Right lobe of liver (tissue), 6 donors: ENCODE measurements at regions not wholly inside any gene's neighbourhood (a gene's known extent, or its start where the extent isn't known, plus 50 kb on each side); places are given as distances from the start of the nearest gene placed in this dataset.

Experiments used
- ATAC-seq, 4 donors: fragments of 200-7000 bp; cut with Tn5 transposase; one replicate each; pipeline ENCODE4 v1.9.1; 2020; ENCODE audit warnings: mild to moderate bottlenecking in 4 of 4, moderate library complexity in 4 of 4
- DNase-seq, 3 donors: peaks; one replicate each; pipeline ENCODE4 v3.0.0-alpha.2; 2020
- H3K27ac ChIP-seq, 3 donors: fragments of 200-600 bp; one replicate each; pipeline ENCODE4 v1.8.0; 2022
- H3K27me3 ChIP-seq, 2 donors: fragments of 200-600 bp; one replicate each; pipeline ENCODE4 v1.8.0; 2022
- H3K36me3 ChIP-seq, 4 donors: fragments of 200-600 bp; sonication (generic) in 1 of 4; one replicate each; pipeline versions ENCODE4 v1.5.1 to v1.8.0; 2017 to 2022; ENCODE audit warnings: control low read depth in 1 of 4
- H3K4me1 ChIP-seq, 4 donors: fragments of 200-600 bp; sonication (generic) in 1 of 4; one replicate each; pipeline versions ENCODE4 v1.5.1 to v1.8.0; 2017 to 2022; ENCODE audit warnings: control low read depth in 1 of 4
- H3K4me3 ChIP-seq, 3 donors: fragments of 200-600 bp; one replicate each; pipeline ENCODE4 v1.8.0; 2022
- H3K9me3 ChIP-seq, 4 donors: fragments of 200-600 bp; sonication (generic) in 1 of 4; one replicate each; pipeline versions ENCODE4 v1.5.1 to v1.8.0; 2017 to 2022; ENCODE audit warnings: control low read depth in 1 of 4
- POLR2A ChIP-seq: fragments of 450-650 bp; IDR thresholded peaks from one replicate; pipeline ENCODE4 v1.6.1; 2017; ENCODE audit warnings: antibody characterized with exemption, mild to moderate bottlenecking
- WGBS: methylation state at CpG from one replicate; pipeline ENCODE4 v1.1.6; 2018; ENCODE audit warnings: low coverage, low lambda C conversion rate; ENCODE audit not compliant: insufficient coverage; ENCODE audit errors: missing lambda C conversion rate; 5-methylcytosine and 5-hydroxymethylcytosine counted together
- intact Hi-C, 2 donors: fragments of 100-400 bp; cut with DNase I; formaldehyde crosslinking; loops; one replicate each; pipeline versions ENCODE4 v1.11.2 to v1.14.1; 2022
- TF ChIP-seq, protein P1 (sequence below), 4 donors: fragments of 200-600 bp in 3 of 4; fragments of 450-650 bp in 1 of 4; IDR thresholded peaks; one replicate each; pipeline versions ENCODE4 v1.5.1 to v1.8.0; 2016 to 2022; ENCODE audit warnings: antibody characterized with exemption in 4 of 4, mild to moderate bottlenecking in 2 of 4
- donor health status: DM: no; HTN: yes; CAD: no.
- donor health status: DM: no; HTN: no; CAD: no.
- donor health status: DM: no; HTN: no; CAD: no.
- donor health status: DM: no; HTN: yes; CAD: no.
- donor health status: DM: no; HTN: yes; CAD: no.

DNA sequence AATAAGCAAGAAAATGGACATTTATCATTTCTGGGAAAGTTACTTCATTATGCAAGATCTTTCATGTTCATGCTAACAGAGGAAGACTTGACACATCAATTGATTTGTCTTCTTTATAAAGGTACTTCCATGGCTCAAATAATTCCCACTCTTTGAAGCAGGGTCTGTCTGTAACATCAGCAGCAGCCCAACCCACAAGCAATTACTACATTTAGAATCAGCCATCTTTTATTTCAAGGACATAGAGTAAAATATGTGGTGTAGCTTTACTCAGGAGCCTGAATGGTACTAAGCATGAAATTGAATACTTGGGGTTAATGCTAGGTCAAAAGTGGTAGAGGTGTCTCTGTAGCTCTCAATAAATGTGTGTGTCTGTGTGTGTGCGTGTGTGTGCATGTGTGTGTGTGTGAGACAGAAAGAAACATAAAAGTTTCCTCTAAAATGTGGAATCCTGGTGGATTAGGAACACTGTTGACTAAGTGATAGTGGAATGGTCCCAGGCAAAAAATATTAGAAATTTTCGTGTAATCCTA lies 581.1 kb downstream of the CAAP1 start:
- intact Hi-C loops: no loop called here
- Histone ChIP-seq H3K36me3 (no peaks in the 10 kb centered on the region), H3K9me3 (no peaks in the 10 kb centered on the region), H3K27me3 (no peaks in the 10 kb centered on the region), H3K4me3 (no peak overlapping the region), H3K4me1 (no peaks in the 10 kb centered on the region), H3K27ac (no peak overlapping the region)
- TF ChIP-seq, protein P1, sequence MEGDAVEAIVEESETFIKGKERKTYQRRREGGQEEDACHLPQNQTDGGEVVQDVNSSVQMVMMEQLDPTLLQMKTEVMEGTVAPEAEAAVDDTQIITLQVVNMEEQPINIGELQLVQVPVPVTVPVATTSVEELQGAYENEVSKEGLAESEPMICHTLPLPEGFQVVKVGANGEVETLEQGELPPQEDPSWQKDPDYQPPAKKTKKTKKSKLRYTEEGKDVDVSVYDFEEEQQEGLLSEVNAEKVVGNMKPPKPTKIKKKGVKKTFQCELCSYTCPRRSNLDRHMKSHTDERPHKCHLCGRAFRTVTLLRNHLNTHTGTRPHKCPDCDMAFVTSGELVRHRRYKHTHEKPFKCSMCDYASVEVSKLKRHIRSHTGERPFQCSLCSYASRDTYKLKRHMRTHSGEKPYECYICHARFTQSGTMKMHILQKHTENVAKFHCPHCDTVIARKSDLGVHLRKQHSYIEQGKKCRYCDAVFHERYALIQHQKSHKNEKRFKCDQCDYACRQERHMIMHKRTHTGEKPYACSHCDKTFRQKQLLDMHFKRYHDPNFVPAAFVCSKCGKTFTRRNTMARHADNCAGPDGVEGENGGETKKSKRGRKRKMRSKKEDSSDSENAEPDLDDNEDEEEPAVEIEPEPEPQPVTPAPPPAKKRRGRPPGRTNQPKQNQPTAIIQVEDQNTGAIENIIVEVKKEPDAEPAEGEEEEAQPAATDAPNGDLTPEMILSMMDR (IDR thresholded peaks at IDR 0.05): no peak
- no peak for TF ChIP-seq POLR2A
- 30% methylated on average over 2 of the region's 2 CpGs for WGBS
- DNase-seq (no peak), ATAC-seq (no peak)

DNA sequence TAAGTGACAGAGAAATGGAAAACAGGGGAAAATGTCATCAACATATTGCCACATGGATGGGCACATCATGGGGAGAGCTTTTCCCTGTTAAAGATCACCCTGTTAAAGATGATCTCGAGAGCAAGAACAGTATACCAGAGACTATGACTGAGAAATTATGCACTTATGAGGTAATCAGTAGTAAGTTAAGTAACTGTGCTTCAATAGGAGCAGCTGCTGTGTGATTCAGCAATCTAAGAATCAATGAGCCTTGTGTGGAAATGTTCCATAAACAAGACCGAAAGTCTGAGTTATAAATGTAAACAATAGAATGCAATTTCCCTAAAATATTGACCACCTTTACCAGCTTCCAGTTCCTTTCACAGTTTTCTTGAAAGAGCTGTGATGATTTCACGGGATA lies 582.3 kb downstream of the CAAP1 start:
- Histone ChIP-seq H3K9me3 (no peaks in the 10 kb centered on the region), H3K4me3 (no peak overlapping the region), H3K27ac (no peak overlapping the region), H3K4me1 (no peaks in the 10 kb centered on the region), H3K27me3 (no peaks in the 10 kb centered on the region), H3K36me3 (no peaks in the 10 kb centered on the region)
- DNase-seq (no peak), ATAC-seq (no peak)
- TF ChIP-seq POLR2A: no peak
- TF ChIP-seq, protein P1 (IDR thresholded peaks at IDR 0.05): no peak
- intact Hi-C loops: no loop called here
- WGBS: 26% methylated on average over 3 of the region's 3 CpGs

GRCh38 chr9:26308328-26308727 lies 584.3 kb downstream of the CAAP1 start:
- DNase-seq: no peak
- H3K9me3 ChIP-seq: no peaks in the 10 kb centered on the region
- no peak overlapping the region for H3K27ac ChIP-seq
- H3K4me3 ChIP-seq: no peak overlapping the region
- ATAC-seq: no peak
- 28% methylated on average over 1 of the region's 1 CpG for WGBS
- TF ChIP-seq, protein P1 (IDR thresholded peaks at IDR 0.05): no peak
- H3K4me1 ChIP-seq: no peaks in the 10 kb centered on the region
- H3K36me3 ChIP-seq: no peaks in the 10 kb centered on the region
- intact Hi-C loops: no loop called here
- no peaks in the 10 kb centered on the region for H3K27me3 ChIP-seq

DNA sequence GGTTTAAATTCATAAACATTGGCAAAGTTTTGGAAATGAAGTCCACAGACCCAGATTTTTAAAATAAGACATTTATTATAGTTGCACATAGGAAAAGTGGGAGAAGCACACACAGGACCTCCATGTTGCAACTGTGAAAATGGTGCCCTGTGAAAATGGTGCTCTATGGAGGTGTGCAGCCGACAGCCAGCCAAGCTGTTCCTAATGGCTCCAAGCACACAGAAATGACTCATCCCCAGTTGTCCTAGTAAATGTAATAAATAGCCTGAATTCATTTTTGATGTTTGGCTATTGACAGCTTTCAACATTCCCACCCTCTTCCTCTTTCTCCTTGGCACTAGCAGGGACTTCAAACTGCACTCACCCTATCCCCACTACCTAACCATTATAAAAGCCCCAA lies 590.9 kb downstream of the CAAP1 start:
- no peak overlapping the region for H3K27ac ChIP-seq
- H3K9me3 ChIP-seq: no peaks in the 10 kb centered on the region
- intact Hi-C loops: no loop called here
- no peak for TF ChIP-seq POLR2A
- TF ChIP-seq, protein P1 (IDR thresholded peaks at IDR 0.05): no peak
- no peak overlapping the region for H3K4me3 ChIP-seq
- no peaks in the 10 kb centered on the region for H3K27me3 ChIP-seq
- no peak for ATAC-seq
- 100% methylated on average over 1 of the region's 1 CpG for WGBS
- no peaks in the 10 kb centered on the region for H3K36me3 ChIP-seq
- no peaks in the 10 kb centered on the region for H3K4me1 ChIP-seq
- DNase-seq: no peak

- H3K27me3 ChIP-seq: no peaks in the 10 kb centered on the region
- ATAC-seq (no peak), DNase-seq (no peak)
- H3K27ac ChIP-seq: no peak overlapping the region
- no peaks in the 10 kb centered on the region for H3K9me3 ChIP-seq
- WGBS: 27% methylated on average over 3 of the region's 3 CpGs
- H3K4me3 ChIP-seq: no peak overlapping the region
- H3K4me1 ChIP-seq: no peaks in the 10 kb centered on the region
- H3K36me3 ChIP-seq: no peaks in the 10 kb centered on the region
- intact Hi-C loops: no loop called here
- no peak for TF ChIP-seq POLR2A
- TF ChIP-seq, protein P1 (IDR thresholded peaks at IDR 0.05): no peak
Measured at GRCh38 chr9:26301046-26301445, 591.6 kb downstream of the CAAP1 start.
